Mucosa of descending colon (tissue), 3 donors: ENCODE measurements at regions not wholly inside any gene's neighbourhood (a gene's known extent, or its start where the extent isn't known, plus 50 kb on each side); places are given as distances from the start of the nearest gene placed in this dataset.

Experiments used
- ATAC-seq: fragments of 200-7000 bp; cut with Tn5 transposase; one replicate; pipeline ENCODE4 v1.9.1; 2020; ENCODE audit warnings: mild to moderate bottlenecking, moderate library complexity
- DNase-seq, 3 donors: peaks; one replicate each; pipeline ENCODE4 v3.0.0-alpha.2; 2020
- H3K36me3 ChIP-seq: fragments of 200-600 bp; one replicate; pipeline ENCODE4 v1.8.0; 2021; ENCODE audit warnings: low read depth, mild to moderate bottlenecking
- H3K4me1 ChIP-seq: fragments of 200-600 bp; one replicate; pipeline ENCODE4 v1.8.0; 2021; ENCODE audit warnings: low read depth, mild to moderate bottlenecking
- H3K4me3 ChIP-seq: fragments of 200-600 bp; one replicate; pipeline ENCODE4 v1.8.0; 2021; ENCODE audit warnings: mild to moderate bottlenecking
- H3K9me3 ChIP-seq: fragments of 200-600 bp; one replicate; pipeline ENCODE4 v1.8.0; 2021; ENCODE audit warnings: mild to moderate bottlenecking
- CTCF ChIP-seq: fragments of 200-600 bp; IDR thresholded peaks from one replicate; pipeline ENCODE4 v1.8.0; 2022; ENCODE audit warnings: antibody characterized with exemption, mild to moderate bottlenecking
- intact Hi-C, 2 donors: fragments of 100-400 bp; cut with DNase I in 1 of 2; cut with micrococcal nuclease in 1 of 2; formaldehyde crosslinking; loops; one replicate each; pipeline versions ENCODE4 v1.11.0 to v1.11.1; 2022; cut with DNase I, micrococcal nuclease
- donor health status: DM: no; HTN: no; CAD: no; lungs with moderate emphysema.
- donor health status: DM: no; HTN: no; CAD: no.
- donor health status: DM: no; HTN: yes; CAD: no.

GRCh38 chr12:113643177-113643974, 171.7 kb upstream of the LHX5 start:
- Histone ChIP-seq H3K4me1 (no peaks in the 10 kb centered on the region), H3K4me3 (no peak overlapping the region), H3K36me3 (no peaks in the 10 kb centered on the region), H3K9me3 (no peaks in the 10 kb centered on the region)
- intact Hi-C loops: no loop called here
- ATAC-seq (no peak), DNase-seq (no peak)
- no peak for TF ChIP-seq CTCF

- ATAC-seq: no peak
- no peaks in the 10 kb centered on the region for H3K36me3 ChIP-seq
- TF ChIP-seq CTCF: no peak
These were observed 171.0 kb upstream of the LHX5 start for GRCh38 chr12:113642672-113643071.

GRCh38 chr12:113642216-113642615, 170.5 kb upstream of the LHX5 start:
- Histone ChIP-seq H3K9me3 (no peaks in the 10 kb centered on the region), H3K4me3 (no peak overlapping the region), H3K4me1 (no peaks in the 10 kb centered on the region), H3K36me3 (no peaks in the 10 kb centered on the region)
- TF ChIP-seq CTCF: no peak
- ATAC-seq (no peak), DNase-seq (no peak)
- intact Hi-C loops: no loop called here

More at GRCh38 chr12:113642672-113643071, 171.0 kb upstream of the LHX5 start:
- no peak overlapping the region for H3K4me3 ChIP-seq
- no peak for DNase-seq
- H3K9me3 ChIP-seq: no peaks in the 10 kb centered on the region
- no peaks in the 10 kb centered on the region for H3K4me1 ChIP-seq
- intact Hi-C loops: no loop called here

GRCh38 chr12:113641426-113642030, 169.9 kb upstream of the LHX5 start:
- TF ChIP-seq CTCF: no peak

GRCh38 chr12:113640837-113641236, 169.2 kb upstream of the LHX5 start:
- ATAC-seq: no peak
- Histone ChIP-seq H3K4me3 (no peak overlapping the region), H3K36me3 (no peaks in the 10 kb centered on the region), H3K4me1 (no peaks in the 10 kb centered on the region), H3K9me3 (no peaks in the 10 kb centered on the region)
- no peak for TF ChIP-seq CTCF
- intact Hi-C loops: no loop called here
- DNase-seq: no peak

More at GRCh38 chr12:113641426-113642030, 169.9 kb upstream of the LHX5 start:
- no peak for DNase-seq
- H3K4me1 ChIP-seq: no peaks in the 10 kb centered on the region
- H3K4me3 ChIP-seq: no peak overlapping the region
- intact Hi-C loops: no loop called here
- ATAC-seq: no peak
- no peaks in the 10 kb centered on the region for H3K9me3 ChIP-seq
- no peaks in the 10 kb centered on the region for H3K36me3 ChIP-seq
